Stomach (tissue), 8 donors: ENCODE measurements at regions not wholly inside any gene's neighbourhood (a gene's known extent, or its start where the extent isn't known, plus 50 kb on each side); places are given as distances from the start of the nearest gene placed in this dataset.
A peak's percentile ranks its signal among the peaks of the same experiment; 100 is the strongest.

ENCODE experiments used
- DNase-seq, 2 donors: peaks; one replicate each; pipeline versions ENCODE4 v3.0.0 to v3.0.0-alpha.2; 2013 to 2019
- H3K27ac ChIP-seq, 5 donors: fragments of 200-600 bp in 4 of 5; sonication (generic) in 4 of 5; one replicate each; pipeline ENCODE4 v1.5.1; 2013 to 2019; ENCODE audit warnings: mild to moderate bottlenecking in 1 of 5, moderate library complexity in 1 of 5
- H3K27me3 ChIP-seq, 3 donors: fragments of 200-600 bp; sonication (generic); one replicate each; pipeline ENCODE4 v1.5.1; 2017 to 2019; ENCODE audit warnings: mixed run types in 1 of 3
- H3K36me3 ChIP-seq, 4 donors: fragments of 200-600 bp; sonication (generic); 1 replicate in 3 of 4; 2 replicates in 1 of 4; pipeline ENCODE4 v1.5.1; 2016 to 2019
- H3K4me1 ChIP-seq, 4 donors: fragments of 200-600 bp; sonication (generic); one replicate each; pipeline ENCODE4 v1.5.1; 2016 to 2019
- H3K4me3 ChIP-seq, 4 donors: fragments of 200-600 bp; sonication (generic) in 3 of 4; one replicate each; pipeline ENCODE4 v1.5.1; 2016 to 2019; ENCODE audit warnings: mild to moderate bottlenecking in 1 of 4
- H3K9me3 ChIP-seq, 4 donors: fragments of 200-600 bp; sonication (generic); one replicate each; pipeline ENCODE4 v1.5.1; 2016 to 2019
- CTCF ChIP-seq, 7 experiments: fragments of 450-650 bp in 4 of 7; fragments of 200-600 bp in 3 of 7; sonication (generic) in 3 of 7; IDR thresholded peaks; one replicate each; pipeline ENCODE4 v1.5.1; 2016 to 2019; ENCODE audit warnings: antibody characterized with exemption in 7 of 7, control low read depth in 2 of 7, mild to moderate bottlenecking in 1 of 7
- EP300 ChIP-seq: sonication (generic); formaldehyde crosslinking; IDR thresholded peaks from one replicate; pipeline ENCODE4 v1.6.1; 2017; ENCODE audit warnings: antibody characterized with exemption
- POLR2A ChIP-seq, 4 donors: fragments of 450-650 bp; IDR thresholded peaks; one replicate each; pipeline ENCODE4 v1.6.1; 2016; ENCODE audit warnings: antibody characterized with exemption in 4 of 4, control low read depth in 2 of 4, mild to moderate bottlenecking in 1 of 4, moderate library complexity in 1 of 4
- POLR2AphosphoS5 ChIP-seq, 3 donors: sonication (generic); formaldehyde crosslinking; IDR thresholded peaks; one replicate each; pipeline ENCODE4 v1.6.1; 2016; ENCODE audit warnings: antibody characterized with exemption in 3 of 3
- WGBS, 5 donors: extraction: QIAGEN DNeasy Blood & Tissue Kit in 3 of 5; methylation state at CpG; one replicate each; pipeline versions ENCODE4 v1.1.5 to v1.1.7; 2013 to 2018; 5-methylcytosine and 5-hydroxymethylcytosine counted together
- intact Hi-C: fragments of 100-400 bp; cut with DNase I; formaldehyde crosslinking; loops from one replicate; pipeline ENCODE4 v1.15.1; 2023; ENCODE audit warnings: low total_unique reads
- donor health status: healthy with polysubstance abuse.
- donor health status: Bipolar disorder and iron deficiency.
- donor health status: healthy.

- Histone ChIP-seq H3K4me1 (no peaks in the 10 kb centered on the region), H3K27ac (no peak overlapping the region), H3K4me3 (no peak overlapping the region), H3K36me3 (no peaks in the 10 kb centered on the region), H3K27me3 (no peaks in the 10 kb centered on the region), H3K9me3 (no peaks in the 10 kb centered on the region)
- WGBS, 5 donors: 82 to 95% (median 91%) methylated on average over 3 of the region's 3 CpGs
- DNase-seq: peak in 1 of 2 donors; percentile 33
- no peak for TF ChIP-seq CTCF (IDR thresholded peaks at IDR 0.05)
- TF ChIP-seq EP300: no peak
- no peak for TF ChIP-seq POLR2A (IDR thresholded peaks at IDR 0.05)
- TF ChIP-seq POLR2AphosphoS5 (IDR thresholded peaks at IDR 0.05): no peak
- intact Hi-C loops: no loop called here
Measured at GRCh38 chr12:43127886-43128549, 424.0 kb downstream of the ADAMTS20 start.

GRCh38 chr12:43126652-43127375 lies 425.2 kb downstream of the ADAMTS20 start:
- 87 to 93% (median 89%) methylated on average over 2 of the region's 2 CpGs for WGBS, 5 donors
- intact Hi-C loops: no loop called here
- Histone ChIP-seq H3K4me1 (no peaks in the 10 kb centered on the region), H3K9me3 (no peaks in the 10 kb centered on the region), H3K27ac (no peak overlapping the region), H3K36me3 (no peaks in the 10 kb centered on the region), H3K4me3 (no peak overlapping the region), H3K27me3 (no peaks in the 10 kb centered on the region)
- no peak for TF ChIP-seq EP300
- DNase-seq: no peak

GRCh38 chr12:43123461-43123860 lies 428.5 kb downstream of the ADAMTS20 start:
- TF ChIP-seq EP300: no peak
- no peak for TF ChIP-seq POLR2AphosphoS5 (IDR thresholded peaks at IDR 0.05)
- TF ChIP-seq CTCF (IDR thresholded peaks at IDR 0.05): no peak
- TF ChIP-seq POLR2A (IDR thresholded peaks at IDR 0.05): no peak

GRCh38 chr12:43120150-43120549 lies 431.9 kb downstream of the ADAMTS20 start:
- no peak overlapping the region for H3K27ac ChIP-seq
- TF ChIP-seq EP300 (no peak), POLR2AphosphoS5 (IDR thresholded peaks at IDR 0.05) (no peak), CTCF (IDR thresholded peaks at IDR 0.05) (no peak), POLR2A (IDR thresholded peaks at IDR 0.05) (no peak)
- no peaks in the 10 kb centered on the region for H3K36me3 ChIP-seq
- intact Hi-C loops: no loop called here
- H3K4me3 ChIP-seq: no peak overlapping the region
- no peaks in the 10 kb centered on the region for H3K4me1 ChIP-seq
- H3K27me3 ChIP-seq: no peaks in the 10 kb centered on the region
- WGBS, 5 donors: 63 to 83% (median 78%) methylated on average over 1 of the region's 1 CpG
- DNase-seq: no peak
- no peaks in the 10 kb centered on the region for H3K9me3 ChIP-seq

More at GRCh38 chr12:43123461-43123860, 428.5 kb downstream of the ADAMTS20 start:
- H3K4me3 ChIP-seq: no peak overlapping the region
- intact Hi-C loops: no loop called here
- H3K36me3 ChIP-seq: no peaks in the 10 kb centered on the region
- no peaks in the 10 kb centered on the region for H3K27me3 ChIP-seq
- DNase-seq: no peak
- no peaks in the 10 kb centered on the region for H3K4me1 ChIP-seq
- H3K9me3 ChIP-seq: no peaks in the 10 kb centered on the region
- H3K27ac ChIP-seq: no peak overlapping the region

- H3K36me3 ChIP-seq: no peaks in the 10 kb centered on the region
- H3K27ac ChIP-seq: no peak overlapping the region
- H3K27me3 ChIP-seq: no peaks in the 10 kb centered on the region
- no peak for DNase-seq
- TF ChIP-seq POLR2A (IDR thresholded peaks at IDR 0.05): no peak
- TF ChIP-seq POLR2AphosphoS5 (IDR thresholded peaks at IDR 0.05): no peak
- TF ChIP-seq CTCF (IDR thresholded peaks at IDR 0.05): no peak
- TF ChIP-seq EP300: no peak
- H3K9me3 ChIP-seq: no peaks in the 10 kb centered on the region
- H3K4me1 ChIP-seq: no peaks in the 10 kb centered on the region
- H3K4me3 ChIP-seq: no peak overlapping the region
- intact Hi-C loops: no loop called here
Measured at GRCh38 chr12:43118881-43119280, 433.1 kb downstream of the ADAMTS20 start.
